Neural progenitor cell (in vitro differentiated cells): ENCODE measurements at regions not wholly inside any gene's neighbourhood (a gene's known extent, or its start where the extent isn't known, plus 50 kb on each side); places are given as distances from the start of the nearest gene placed in this dataset.

Experiments used
- EZH2 ChIP-seq: fragments of 200-600 bp; sonication (generic); IDR thresholded peaks from 2 replicates; pipeline ENCODE4 v1.6.1; 2017; ENCODE audit warnings: antibody characterized with exemption, mild to moderate bottlenecking, moderate library complexity
- EZH2phosphoT487 ChIP-seq: fragments of 200-600 bp; sonication (generic); IDR thresholded peaks from 2 replicates; pipeline ENCODE4 v1.6.1; 2017; ENCODE audit warnings: antibody characterized with exemption
- TF ChIP-seq, protein P1 (sequence below): fragments of 200-600 bp; sonication (generic); IDR thresholded peaks from 2 replicates; pipeline ENCODE4 v1.5.1; 2017; ENCODE audit warnings: antibody characterized with exemption, mild to moderate bottlenecking

- TF ChIP-seq, protein P1, sequence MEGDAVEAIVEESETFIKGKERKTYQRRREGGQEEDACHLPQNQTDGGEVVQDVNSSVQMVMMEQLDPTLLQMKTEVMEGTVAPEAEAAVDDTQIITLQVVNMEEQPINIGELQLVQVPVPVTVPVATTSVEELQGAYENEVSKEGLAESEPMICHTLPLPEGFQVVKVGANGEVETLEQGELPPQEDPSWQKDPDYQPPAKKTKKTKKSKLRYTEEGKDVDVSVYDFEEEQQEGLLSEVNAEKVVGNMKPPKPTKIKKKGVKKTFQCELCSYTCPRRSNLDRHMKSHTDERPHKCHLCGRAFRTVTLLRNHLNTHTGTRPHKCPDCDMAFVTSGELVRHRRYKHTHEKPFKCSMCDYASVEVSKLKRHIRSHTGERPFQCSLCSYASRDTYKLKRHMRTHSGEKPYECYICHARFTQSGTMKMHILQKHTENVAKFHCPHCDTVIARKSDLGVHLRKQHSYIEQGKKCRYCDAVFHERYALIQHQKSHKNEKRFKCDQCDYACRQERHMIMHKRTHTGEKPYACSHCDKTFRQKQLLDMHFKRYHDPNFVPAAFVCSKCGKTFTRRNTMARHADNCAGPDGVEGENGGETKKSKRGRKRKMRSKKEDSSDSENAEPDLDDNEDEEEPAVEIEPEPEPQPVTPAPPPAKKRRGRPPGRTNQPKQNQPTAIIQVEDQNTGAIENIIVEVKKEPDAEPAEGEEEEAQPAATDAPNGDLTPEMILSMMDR, result no peak
- TF ChIP-seq EZH2phosphoT487 (no peak), EZH2 (no peak)
Measured at GRCh38 chr11:90606721-90607120, 383.9 kb upstream of the CHORDC1 start.
